ENCODE measurements at regions not wholly inside any gene's neighbourhood (a gene's known extent, or its start where the extent isn't known, plus 50 kb on each side); places are given as distances from the start of the nearest gene placed in this dataset.

DNA sequence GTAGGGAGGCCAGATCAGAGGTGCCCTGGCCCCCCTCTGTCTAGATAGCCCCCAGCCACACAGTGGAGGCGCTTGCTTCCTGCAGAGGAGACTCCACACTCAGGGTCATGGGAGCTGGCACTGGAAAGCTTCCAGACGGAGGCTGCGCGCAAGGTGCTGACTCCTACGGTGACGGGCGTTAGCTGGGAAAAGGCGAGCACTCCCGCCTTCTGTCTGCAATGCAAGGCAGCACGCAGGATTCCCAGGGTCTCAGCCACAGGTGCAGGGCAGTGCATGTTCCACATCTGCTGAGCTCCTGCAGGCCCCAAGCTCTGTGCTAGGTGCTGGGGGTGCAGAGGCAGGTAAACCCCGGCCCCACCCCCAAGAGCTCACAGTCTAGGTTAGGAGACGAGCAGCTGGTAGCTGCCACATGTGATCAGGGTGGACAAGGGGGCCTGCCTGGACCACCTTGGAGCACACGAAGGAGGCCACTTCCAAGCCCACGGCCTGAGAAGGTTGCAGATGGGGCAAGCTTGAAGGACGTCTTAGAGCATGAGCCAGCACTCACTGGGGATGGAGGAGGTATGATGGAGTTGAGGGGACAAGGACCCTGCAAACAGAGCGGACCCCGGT is 310.9 kb upstream of the DIO3 start:
- TF ChIP-seq POLR2A (IDR thresholded peaks at IDR 0.05) (no peak), CTCF (IDR thresholded peaks at IDR 0.05) (no peak)
